GM18505 (cell line): ENCODE measurements at regions not wholly inside any gene's neighbourhood (a gene's known extent, or its start where the extent isn't known, plus 50 kb on each side); places are given as distances from the start of the nearest gene placed in this dataset.
"Not testable (repeated sequence)": the region's sequence is repeated elsewhere in the genome, so short reads cannot be mapped to it uniquely, and the experiment has no call there.

ENCODE experiments used
- ATAC-seq: cut with Tn5 transposase; IDR thresholded peaks from one replicate; pipeline ENCODE4 v1.9.1; 2021; ENCODE audit not compliant: unreplicated experiment
- POLR2A ChIP-seq: IDR thresholded peaks from 4 replicates; pipeline ENCODE4 v1.6.1; 2011; ENCODE audit warnings: borderline replicate concordance; ENCODE audit not compliant: insufficient read depth, insufficient read length; ENCODE audit errors: extremely low read depth

DNA sequence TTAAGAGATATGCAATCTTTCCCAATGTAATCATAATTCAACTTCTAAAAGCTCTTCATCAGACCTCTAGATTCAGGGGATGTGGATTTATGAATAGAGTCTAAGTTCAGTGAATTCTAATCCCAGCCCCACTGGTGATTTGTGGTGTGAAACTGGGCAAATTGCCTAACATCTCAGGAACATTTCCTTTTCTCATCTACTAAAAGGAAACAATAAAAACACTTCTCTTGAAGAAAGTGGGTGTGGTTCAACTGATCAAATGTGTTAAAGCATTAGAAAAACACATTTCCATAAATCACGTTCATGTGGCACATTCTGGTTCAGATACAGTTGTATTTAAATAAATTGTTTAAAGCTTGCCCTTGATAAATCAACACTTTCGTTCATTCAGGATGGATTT, 631.7 kb upstream of the CDH6 start:
- no peak for TF ChIP-seq POLR2A
- ATAC-seq: no peak

DNA sequence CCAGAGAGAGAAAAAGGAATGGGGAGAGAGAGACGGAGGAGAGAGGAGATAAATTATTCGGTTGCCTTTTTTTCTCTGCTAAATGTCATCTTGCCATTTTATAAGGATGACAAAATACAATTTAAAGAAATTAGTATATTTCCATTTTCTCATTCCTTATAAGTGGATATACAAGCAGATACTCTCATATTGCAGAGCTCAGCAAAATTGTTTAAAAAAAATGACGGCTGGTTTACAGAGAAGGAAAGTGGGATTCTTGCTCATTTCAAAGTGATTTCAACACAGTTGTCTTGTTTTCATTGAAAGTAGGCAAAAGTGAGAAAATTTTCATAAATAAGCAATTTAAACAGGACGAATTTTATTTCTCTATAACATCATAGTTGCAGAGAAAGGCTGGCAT, 641.9 kb upstream of the CDH6 start:
- TF ChIP-seq POLR2A: no peak
- ATAC-seq: no peak

GRCh38 chr5:30548580-30549305, 644.7 kb upstream of the CDH6 start:
- TF ChIP-seq POLR2A: no peak
- ATAC-seq: no peak

- no peak for ATAC-seq
- TF ChIP-seq POLR2A: no peak
Observed at GRCh38 chr5:30540150-30540549, 653.3 kb upstream of the CDH6 start.

DNA sequence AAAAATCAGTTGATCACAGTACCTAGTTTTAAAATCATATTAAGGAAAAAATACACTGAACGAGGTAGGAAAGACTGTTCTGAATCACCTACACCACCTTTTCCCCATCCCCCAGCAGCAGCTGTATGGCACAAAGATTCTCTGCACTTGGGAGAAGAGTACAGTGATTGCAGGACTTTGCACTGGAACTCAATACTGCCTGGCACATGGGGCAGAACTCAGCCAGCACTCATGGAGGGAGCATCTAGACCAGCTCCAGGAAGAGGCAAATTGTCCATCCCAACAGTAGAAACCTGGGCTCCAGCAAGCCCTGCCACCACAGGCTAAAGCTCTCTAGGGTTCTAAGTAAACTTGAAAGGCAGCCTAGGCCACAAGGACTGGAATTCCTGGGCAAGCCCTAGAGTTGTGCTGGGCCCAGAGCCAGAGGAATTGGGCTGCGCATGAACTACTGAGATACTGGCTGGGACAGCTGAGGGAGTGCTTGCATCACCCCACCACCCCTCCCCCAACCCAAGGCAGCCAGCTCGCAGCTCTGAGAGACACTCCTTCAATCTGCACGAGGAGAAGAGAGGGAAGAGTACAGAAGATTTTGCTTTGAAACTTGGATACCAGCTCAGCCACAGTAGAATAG, 654.4 kb upstream of the CDH6 start:
- no peak for ATAC-seq
- TF ChIP-seq POLR2A: no peak

DNA sequence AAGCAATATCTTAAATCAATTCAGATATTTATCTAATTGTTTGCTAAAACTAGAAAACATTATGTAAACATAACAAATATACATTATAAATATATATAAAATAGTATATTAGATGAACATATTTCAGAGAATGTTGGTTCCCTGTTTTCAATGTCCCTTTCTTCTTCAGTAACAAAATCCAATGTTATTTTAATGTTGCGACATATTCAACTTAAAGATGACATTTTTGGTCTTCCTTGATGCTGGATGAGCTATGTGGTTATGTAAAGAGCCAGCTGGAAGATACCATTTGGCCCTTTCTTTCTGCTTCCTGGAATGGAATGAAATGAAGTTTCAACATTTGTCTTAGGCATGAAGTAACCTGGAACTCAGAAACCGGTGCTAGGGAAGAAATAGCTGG, 668.1 kb upstream of the CDH6 start:
- no peak for TF ChIP-seq POLR2A
- ATAC-seq: no peak

GRCh38 chr5:30524428-30524827, 669.1 kb upstream of the CDH6 start:
- TF ChIP-seq POLR2A: no peak
- ATAC-seq: no peak

DNA sequence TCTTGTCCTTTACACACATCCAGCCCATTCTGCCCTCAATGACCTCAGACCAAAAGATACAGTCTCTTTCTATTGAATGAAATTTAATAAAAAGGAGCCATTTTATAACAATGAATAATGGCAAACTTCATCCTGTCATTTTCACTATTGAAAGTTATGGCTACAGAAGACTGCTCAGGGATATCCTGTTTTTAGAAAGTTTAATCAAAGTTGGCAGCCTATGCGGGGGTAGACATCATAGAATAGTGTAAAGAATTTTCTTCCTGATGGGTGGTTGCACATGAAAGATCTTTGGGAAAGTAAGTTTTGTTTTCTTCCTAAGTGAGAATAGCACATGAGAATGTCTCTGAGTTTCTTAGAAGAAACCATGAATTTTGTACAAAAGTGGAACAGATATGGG, 670.4 kb upstream of the CDH6 start:
- ATAC-seq: no peak
- TF ChIP-seq POLR2A: no peak

DNA sequence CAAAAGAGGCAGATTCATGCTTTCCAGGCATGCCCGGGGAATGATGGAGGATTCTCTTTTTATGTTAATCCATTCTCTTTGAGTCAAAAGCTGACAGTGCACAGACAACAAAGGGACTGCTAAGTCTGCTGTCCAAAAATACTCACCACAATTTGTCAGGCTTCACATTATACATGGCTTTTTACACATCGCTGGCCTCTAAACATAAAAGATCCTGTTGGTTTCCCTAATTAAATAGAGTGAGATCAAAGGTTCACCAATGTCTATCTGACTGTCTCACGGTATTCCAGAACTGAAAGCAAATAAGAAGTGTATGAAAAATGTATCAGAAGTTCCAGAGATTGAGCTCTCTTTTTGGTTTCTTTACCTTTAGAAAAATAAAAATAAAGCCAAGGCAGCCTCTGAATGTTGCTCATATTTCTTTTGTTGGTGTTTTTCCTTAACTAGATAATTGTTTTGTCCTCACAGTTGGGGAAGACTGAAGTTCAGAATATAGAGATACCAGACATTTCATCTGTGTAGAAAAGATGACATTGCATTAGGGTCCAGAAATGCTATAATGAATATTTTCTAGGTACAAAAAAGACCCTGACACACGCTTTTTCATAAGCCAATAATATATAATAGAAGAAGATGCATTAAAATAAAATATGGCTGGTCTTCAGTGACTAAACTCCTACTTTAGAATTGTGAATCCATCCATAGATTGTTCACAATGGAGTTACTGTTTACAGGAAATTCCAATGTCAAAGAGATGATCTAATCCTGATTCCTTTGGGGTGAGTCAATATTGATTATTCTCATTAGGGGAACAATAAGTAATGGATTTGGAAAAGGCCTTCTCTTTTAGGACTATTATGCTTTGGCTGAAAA, 688.2 kb upstream of the CDH6 start:
- no peak for ATAC-seq
- no peak for TF ChIP-seq POLR2A

DNA sequence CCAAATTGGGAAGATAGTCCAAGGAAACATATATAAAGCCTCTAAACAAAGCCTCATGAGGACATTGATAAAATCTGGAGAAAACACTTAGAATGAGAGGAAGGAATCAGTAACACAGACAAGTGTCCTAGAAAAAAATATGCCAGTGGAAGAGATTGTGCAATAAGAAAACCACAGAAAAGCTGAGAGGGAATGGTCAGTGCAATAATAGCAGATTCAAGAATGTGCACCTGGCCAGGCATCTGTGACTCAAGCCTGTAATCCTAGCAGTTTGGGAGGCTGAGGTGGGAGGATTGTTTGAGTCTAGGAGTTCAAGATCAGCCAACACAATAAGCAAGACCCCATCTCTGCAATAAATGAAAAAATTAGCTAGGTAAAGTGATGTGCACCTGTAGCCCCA, 691.2 kb upstream of the CDH6 start:
- TF ChIP-seq POLR2A: no peak
- ATAC-seq: no peak

DNA sequence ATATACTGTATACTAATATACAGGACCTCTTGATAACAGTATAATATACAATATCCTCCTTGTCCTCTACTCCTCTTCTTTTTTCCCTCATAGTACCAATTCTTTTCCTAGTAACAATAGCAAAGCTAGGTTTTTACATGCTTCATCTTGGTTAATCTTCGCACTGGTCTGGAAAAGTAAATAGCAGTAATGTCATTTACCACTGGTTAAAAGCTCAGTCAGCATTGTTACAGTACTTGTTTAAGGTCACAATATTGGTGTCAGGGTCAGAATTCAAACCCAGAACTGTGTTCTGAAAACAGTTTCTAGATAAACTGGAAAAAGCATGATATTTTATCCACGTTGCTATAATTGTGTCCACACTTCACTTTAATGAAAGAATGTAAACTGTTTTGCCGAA, 692.4 kb upstream of the CDH6 start:
- TF ChIP-seq POLR2A: no peak
- no peak for ATAC-seq

DNA sequence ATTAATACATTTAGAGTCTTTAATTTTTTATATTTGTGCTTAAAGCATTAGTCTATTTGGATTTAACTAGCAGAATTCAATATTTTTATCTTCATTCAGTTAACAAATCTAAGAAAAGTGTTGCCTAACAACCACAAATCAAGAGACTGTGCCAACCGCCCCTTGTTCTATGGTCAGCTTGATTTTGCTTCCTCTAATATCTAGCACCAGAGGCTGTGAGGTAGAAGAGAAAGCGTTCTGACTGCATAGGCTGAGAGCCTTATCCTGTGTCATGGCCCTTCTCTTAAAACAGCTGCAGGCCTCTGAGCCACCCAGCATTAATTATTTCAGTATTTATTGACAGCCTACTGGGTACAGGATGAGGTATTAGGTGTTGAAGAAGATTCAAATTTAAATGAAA, 693.0 kb upstream of the CDH6 start:
- ATAC-seq: no peak
- TF ChIP-seq POLR2A: no peak

DNA sequence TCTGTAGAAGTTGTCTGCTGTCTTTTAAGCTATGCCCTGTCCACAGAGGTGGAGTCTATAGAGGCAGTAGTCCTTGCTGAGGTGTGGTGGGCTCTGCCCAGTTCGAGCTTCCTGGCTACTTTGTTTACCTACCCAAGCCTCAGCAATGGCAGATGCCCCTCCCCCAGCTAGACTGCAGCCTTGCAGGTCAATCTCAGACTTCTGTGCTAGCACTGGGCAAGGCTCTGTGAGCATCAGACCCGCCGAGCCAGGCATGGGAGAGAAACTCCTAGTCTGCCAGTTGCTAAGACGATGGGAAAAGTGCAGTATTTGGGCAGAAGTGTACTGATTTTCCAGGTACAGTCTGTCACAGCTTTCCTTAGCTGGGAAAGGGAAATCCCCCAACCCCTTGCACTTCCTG, 694.1 kb upstream of the CDH6 start:
- TF ChIP-seq POLR2A: no peak
- no peak for ATAC-seq

GRCh38 chr5:30498972-30499371, 694.5 kb upstream of the CDH6 start:
- TF ChIP-seq POLR2A: no peak
- ATAC-seq: no peak

DNA sequence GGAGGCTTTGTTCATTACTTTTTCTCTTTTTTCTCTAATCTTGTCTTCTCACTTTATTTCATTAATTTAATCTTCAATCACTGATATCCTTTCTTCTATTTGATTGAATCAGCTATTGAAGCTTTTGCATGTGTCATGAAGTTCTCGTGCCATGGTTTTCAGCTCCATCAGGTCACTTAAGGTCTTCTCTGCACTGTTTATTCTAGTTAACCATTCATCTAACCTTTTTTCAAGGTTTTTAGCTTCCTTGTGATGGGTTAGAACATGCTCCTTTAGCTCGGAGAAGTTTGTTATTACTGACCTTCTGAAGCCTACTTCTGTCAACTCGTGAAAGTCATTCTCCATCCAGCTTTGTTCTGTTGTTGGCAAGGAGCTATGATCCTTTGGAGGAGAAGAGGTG, 695.0 kb upstream of the CDH6 start:
- ATAC-seq: not testable (repeated sequence)

- not testable (repeated sequence) for ATAC-seq
Observed at GRCh38 chr5:30494113-30494512, 699.4 kb upstream of the CDH6 start.
